Endodermal cell (in vitro differentiated cells): ENCODE measurements at regions not wholly inside any gene's neighbourhood (a gene's known extent, or its start where the extent isn't known, plus 50 kb on each side); places are given as distances from the start of the nearest gene placed in this dataset.

ENCODE experiments used
- DNase-seq: peaks from one replicate; pipeline ENCODE4 v3.0.0-alpha.2; 2017
- H3K27ac ChIP-seq: 2 replicates; pipeline ENCODE4 v1.5.1; 2013; ENCODE audit warnings: mild to moderate bottlenecking, low read depth, low read length, moderate library complexity
- H3K27me3 ChIP-seq: 2 replicates; pipeline ENCODE4 v1.6.1; 2013; ENCODE audit warnings: mild to moderate bottlenecking, low read length, moderate library complexity; ENCODE audit not compliant: insufficient read depth, control insufficient read depth, poor library complexity, severe bottlenecking
- H3K36me3 ChIP-seq: 2 replicates; pipeline ENCODE4 v1.7.0; 2013; ENCODE audit warnings: mild to moderate bottlenecking, low read length, moderate library complexity; ENCODE audit not compliant: control insufficient read depth, insufficient read depth
- H3K4me1 ChIP-seq: one replicate; pipeline ENCODE4 v1.7.0; 2013; ENCODE audit warnings: low read length; ENCODE audit not compliant: control insufficient read depth, insufficient read depth
- H3K4me3 ChIP-seq: 2 replicates; pipeline ENCODE4 v1.5.1; 2013; ENCODE audit warnings: mild to moderate bottlenecking, low read length, moderate library complexity
- H3K9ac ChIP-seq: 2 replicates; pipeline ENCODE4 v1.6.1; 2013; ENCODE audit warnings: mild to moderate bottlenecking, low read length, moderate library complexity; ENCODE audit not compliant: poor library complexity, severe bottlenecking; ENCODE audit errors: extremely low read depth
- H3K9me3 ChIP-seq: 2 replicates; pipeline ENCODE4 v1.6.1; 2013; ENCODE audit warnings: mild to moderate bottlenecking, low read length, moderate library complexity; ENCODE audit not compliant: control insufficient read depth
- H3K27ac Mint-ChIP-seq: 2 replicates; pipeline ENCODE4 v1.8.0; 2020; ENCODE audit warnings: mixed read lengths
- H3K27me3 Mint-ChIP-seq: 2 replicates; pipeline ENCODE4 v1.8.0; 2021; ENCODE audit warnings: mild to moderate bottlenecking, mixed read lengths; ENCODE audit not compliant: insufficient read depth
- H3K36me3 Mint-ChIP-seq: 2 replicates; pipeline ENCODE4 v1.8.0; 2020; ENCODE audit warnings: low read depth, mixed read lengths
- H3K4me1 Mint-ChIP-seq: 2 replicates; pipeline ENCODE4 v1.8.0; 2020; ENCODE audit warnings: mixed read lengths
- H3K4me3 Mint-ChIP-seq: 2 replicates; pipeline ENCODE4 v1.8.0; 2020; ENCODE audit warnings: mild to moderate bottlenecking, moderate library complexity, mixed read lengths
- H3K9me3 Mint-ChIP-seq: 2 replicates; pipeline ENCODE4 v1.8.0; 2020; ENCODE audit warnings: mild to moderate bottlenecking, mixed read lengths
- CTCF ChIP-seq: fragments of 200-600 bp; sonication (generic); conservative IDR thresholded peaks from 2 replicates; pipeline ENCODE4 v1.5.0; 2021; ENCODE audit warnings: antibody characterized with exemption, mild to moderate bottlenecking
- WGBS, 2 experiments: methylation state at CpG; one replicate each; pipeline versions ENCODE4 v1.1.5 to v1.1.7; 2013; ENCODE audit warnings: missing lambda C conversion rate in 2 of 2, mixed read lengths in 1 of 2; ENCODE audit not compliant: insufficient coverage in 1 of 2, insufficient read length in 1 of 2; 5-methylcytosine and 5-hydroxymethylcytosine counted together

- no peaks in the 10 kb centered on the region for H3K9me3 ChIP-seq
- no peak overlapping the region for H3K4me3 ChIP-seq
- H3K9ac ChIP-seq = no peak overlapping the region
- no peaks in the 10 kb centered on the region for H3K4me1 ChIP-seq
- Mint-ChIP-seq H3K4me1 (no peaks in the 10 kb centered on the region), H3K36me3 (no peaks in the 10 kb centered on the region), H3K9me3 (no peaks in the 10 kb centered on the region), H3K27me3 (no peaks in the 10 kb centered on the region), H3K27ac (no peak overlapping the region), H3K4me3 (no peak overlapping the region)
- WGBS, 2 experiments = 94% methylated on average over 3 of the region's 4 CpGs; no CpG with 5 or more reads in 1 of the 2 experiments
- no peak for TF ChIP-seq CTCF
- no peak overlapping the region for H3K27ac ChIP-seq
- no peaks in the 10 kb centered on the region for H3K36me3 ChIP-seq
- DNase-seq = no peak
- H3K27me3 ChIP-seq = no peaks in the 10 kb centered on the region
Observed at GRCh38 chr10:4260483-4261124, 475.6 kb upstream of the KLF6 start.

GRCh38 chr10:4257939-4258465 is 473.0 kb upstream of the KLF6 start:
- Histone ChIP-seq H3K4me1 (no peaks in the 10 kb centered on the region), H3K36me3 (no peaks in the 10 kb centered on the region), H3K9ac (no peak overlapping the region), H3K9me3 (no peaks in the 10 kb centered on the region), H3K27ac (no peak overlapping the region), H3K27me3 (no peaks in the 10 kb centered on the region), H3K4me3 (no peak overlapping the region)
- Mint-ChIP-seq H3K9me3 (no peaks in the 10 kb centered on the region), H3K27me3 (no peaks in the 10 kb centered on the region), H3K4me3 (no peak overlapping the region), H3K4me1 (no peaks in the 10 kb centered on the region), H3K36me3 (no peaks in the 10 kb centered on the region), H3K27ac (no peak overlapping the region)
- 88 to 96% methylated on average over 10 to 14 of the region's 14 CpGs for WGBS, 2 experiments
- no peak for DNase-seq
- TF ChIP-seq CTCF = no peak

DNA sequence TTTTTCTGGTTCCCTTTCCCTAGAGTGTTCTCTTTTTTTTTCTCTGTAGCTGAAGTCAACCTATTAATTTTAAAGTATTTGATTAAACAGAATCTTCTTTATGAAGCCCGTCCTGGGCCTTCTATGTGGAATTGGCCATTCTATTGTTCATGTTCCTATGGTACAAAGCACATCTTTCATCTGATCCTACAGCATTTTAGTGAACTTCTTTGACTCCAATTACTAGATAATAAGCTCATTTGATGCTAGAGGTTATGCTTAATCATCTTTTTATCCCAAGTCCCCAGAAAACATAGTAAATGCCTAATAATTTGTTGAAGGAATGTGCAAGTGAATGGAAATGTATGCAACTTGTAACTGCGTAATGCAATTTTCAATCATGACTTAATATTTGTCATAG is 472.0 kb upstream of the KLF6 start:
- no peaks in the 10 kb centered on the region for H3K36me3 ChIP-seq
- Mint-ChIP-seq H3K4me3 (no peak overlapping the region), H3K9me3 (no peaks in the 10 kb centered on the region), H3K27me3 (no peaks in the 10 kb centered on the region), H3K4me1 (no peaks in the 10 kb centered on the region), H3K27ac (no peak overlapping the region), H3K36me3 (no peaks in the 10 kb centered on the region)
- no peak overlapping the region for H3K27ac ChIP-seq
- H3K4me1 ChIP-seq = no peaks in the 10 kb centered on the region
- H3K9me3 ChIP-seq = no peaks in the 10 kb centered on the region
- TF ChIP-seq CTCF = no peak
- H3K9ac ChIP-seq = no peak overlapping the region
- 95 to 100% methylated on average over 1 of the region's 2 CpGs for WGBS, 2 experiments
- DNase-seq = no peak
- H3K27me3 ChIP-seq = no peaks in the 10 kb centered on the region
- H3K4me3 ChIP-seq = no peak overlapping the region
